ENCODE measurements at regions not wholly inside any gene's neighbourhood (a gene's known extent, or its start where the extent isn't known, plus 50 kb on each side); places are given as distances from the start of the nearest gene placed in this dataset.

GRCh38 chr6:3661390-3661789, 90.1 kb downstream of the PXDC1 start:
- no peak overlapping the region for H3K4me2 ChIP-seq
- POLR2A ChIA-PET, result no interaction called here
- H3K27ac ChIP-seq, result no peak overlapping the region
- TF ChIP-seq ZNF302 (CRISPR knock-in tag; IDR thresholded peaks at IDR 0.05), result no peak
- TF ChIP-seq, protein P1, sequence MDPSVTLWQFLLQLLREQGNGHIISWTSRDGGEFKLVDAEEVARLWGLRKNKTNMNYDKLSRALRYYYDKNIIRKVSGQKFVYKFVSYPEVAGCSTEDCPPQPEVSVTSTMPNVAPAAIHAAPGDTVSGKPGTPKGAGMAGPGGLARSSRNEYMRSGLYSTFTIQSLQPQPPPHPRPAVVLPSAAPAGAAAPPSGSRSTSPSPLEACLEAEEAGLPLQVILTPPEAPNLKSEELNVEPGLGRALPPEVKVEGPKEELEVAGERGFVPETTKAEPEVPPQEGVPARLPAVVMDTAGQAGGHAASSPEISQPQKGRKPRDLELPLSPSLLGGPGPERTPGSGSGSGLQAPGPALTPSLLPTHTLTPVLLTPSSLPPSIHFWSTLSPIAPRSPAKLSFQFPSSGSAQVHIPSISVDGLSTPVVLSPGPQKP (IDR thresholded peaks at IDR 0.05; ENCODE audit: low read depth, low read length), result no peak
- TF ChIP-seq JUN (IDR thresholded peaks at IDR 0.05), result no peak
- no peak for TF ChIP-seq HDAC2 (IDR thresholded peaks at IDR 0.05)
- no peak for TF ChIP-seq HOXA7 (CRISPR knock-in tag; IDR thresholded peaks at IDR 0.05)
- TF ChIP-seq E2F6 (IDR thresholded peaks at IDR 0.05; ENCODE audit: borderline replicate concordance, low read depth), result no peak
- H3K4me1 ChIP-seq, result peaks cover 15% of the 10 kb centered on the region
- no peak overlapping the region for H3K4me3 ChIP-seq
- WGBS (ENCODE audit: missing lambda C conversion rate), result 81% methylated on average over 12 of the region's 12 CpGs
- H3K9me3 ChIP-seq, result no peaks in the 10 kb centered on the region
- DNase-seq (ENCODE audit: low read depth in 1 of 2, low spot score in 1 of 2) (no peak), FAIRE-seq (no peak), ATAC-seq (no peak)
- CTCF ChIA-PET, result interaction anchor here (0.9 kb wide), 1 partner anchor 10 kb away, joined by 3 read pairs; no protein-coding TSS in a partner anchor

- TF ChIP-seq KDM5A (IDR thresholded peaks at IDR 0.05), result no peak
- TF ChIP-seq NR3C1 (IDR thresholded peaks at IDR 0.05), result no peak
- no peak for TF ChIP-seq HES2 (IDR thresholded peaks at IDR 0.05)
- no peak for TF ChIP-seq RCOR1 (IDR thresholded peaks at IDR 0.05; ENCODE audit: low read depth, low read length)
- TF ChIP-seq, protein P2, sequence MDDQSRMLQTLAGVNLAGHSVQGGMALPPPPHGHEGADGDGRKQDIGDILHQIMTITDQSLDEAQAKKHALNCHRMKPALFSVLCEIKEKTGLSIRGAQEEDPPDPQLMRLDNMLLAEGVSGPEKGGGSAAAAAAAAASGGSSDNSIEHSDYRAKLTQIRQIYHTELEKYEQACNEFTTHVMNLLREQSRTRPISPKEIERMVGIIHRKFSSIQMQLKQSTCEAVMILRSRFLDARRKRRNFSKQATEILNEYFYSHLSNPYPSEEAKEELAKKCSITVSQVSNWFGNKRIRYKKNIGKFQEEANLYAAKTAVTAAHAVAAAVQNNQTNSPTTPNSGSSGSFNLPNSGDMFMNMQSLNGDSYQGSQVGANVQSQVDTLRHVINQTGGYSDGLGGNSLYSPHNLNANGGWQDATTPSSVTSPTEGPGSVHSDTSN (IDR thresholded peaks at IDR 0.05), result no peak
- TF ChIP-seq ESRRA (IDR thresholded peaks at IDR 0.05; ENCODE audit: borderline replicate concordance, low read length), result no peak
- TF ChIP-seq, protein P1 (IDR thresholded peaks at IDR 0.05; ENCODE audit: low read depth, low read length), result no peak
- no peak for TF ChIP-seq USF2 (IDR thresholded peaks at IDR 0.05)
- TF ChIP-seq, protein P3, sequence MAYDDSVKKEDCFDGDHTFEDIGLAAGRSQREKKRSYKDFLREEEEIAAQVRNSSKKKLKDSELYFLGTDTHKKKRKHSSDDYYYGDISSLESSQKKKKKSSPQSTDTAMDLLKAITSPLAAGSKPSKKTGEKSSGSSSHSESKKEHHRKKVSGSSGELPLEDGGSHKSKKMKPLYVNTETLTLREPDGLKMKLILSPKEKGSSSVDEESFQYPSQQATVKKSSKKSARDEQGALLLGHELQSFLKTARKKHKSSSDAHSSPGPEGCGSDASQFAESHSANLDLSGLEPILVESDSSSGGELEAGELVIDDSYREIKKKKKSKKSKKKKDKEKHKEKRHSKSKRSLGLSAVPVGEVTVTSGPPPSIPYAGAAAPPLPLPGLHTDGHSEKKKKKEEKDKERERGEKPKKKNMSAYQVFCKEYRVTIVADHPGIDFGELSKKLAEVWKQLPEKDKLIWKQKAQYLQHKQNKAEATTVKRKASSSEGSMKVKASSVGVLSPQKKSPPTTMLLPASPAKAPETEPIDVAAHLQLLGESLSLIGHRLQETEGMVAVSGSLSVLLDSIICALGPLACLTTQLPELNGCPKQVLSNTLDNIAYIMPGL (CRISPR knock-in tag; IDR thresholded peaks at IDR 0.05; ENCODE audit: borderline replicate concordance), result no peak
- no peak for TF ChIP-seq FOSL2 (IDR thresholded peaks at IDR 0.05)
- TF ChIP-seq FOSL2 (CRISPR knock-in tag; IDR thresholded peaks at IDR 0.05), result no peak
- TF ChIP-seq E2F6 (IDR thresholded peaks at IDR 0.05; ENCODE audit: borderline replicate concordance, low read depth), result no peak
- no peak for TF ChIP-seq RFX5 (IDR thresholded peaks at IDR 0.05)
- TF ChIP-seq, protein P4, sequence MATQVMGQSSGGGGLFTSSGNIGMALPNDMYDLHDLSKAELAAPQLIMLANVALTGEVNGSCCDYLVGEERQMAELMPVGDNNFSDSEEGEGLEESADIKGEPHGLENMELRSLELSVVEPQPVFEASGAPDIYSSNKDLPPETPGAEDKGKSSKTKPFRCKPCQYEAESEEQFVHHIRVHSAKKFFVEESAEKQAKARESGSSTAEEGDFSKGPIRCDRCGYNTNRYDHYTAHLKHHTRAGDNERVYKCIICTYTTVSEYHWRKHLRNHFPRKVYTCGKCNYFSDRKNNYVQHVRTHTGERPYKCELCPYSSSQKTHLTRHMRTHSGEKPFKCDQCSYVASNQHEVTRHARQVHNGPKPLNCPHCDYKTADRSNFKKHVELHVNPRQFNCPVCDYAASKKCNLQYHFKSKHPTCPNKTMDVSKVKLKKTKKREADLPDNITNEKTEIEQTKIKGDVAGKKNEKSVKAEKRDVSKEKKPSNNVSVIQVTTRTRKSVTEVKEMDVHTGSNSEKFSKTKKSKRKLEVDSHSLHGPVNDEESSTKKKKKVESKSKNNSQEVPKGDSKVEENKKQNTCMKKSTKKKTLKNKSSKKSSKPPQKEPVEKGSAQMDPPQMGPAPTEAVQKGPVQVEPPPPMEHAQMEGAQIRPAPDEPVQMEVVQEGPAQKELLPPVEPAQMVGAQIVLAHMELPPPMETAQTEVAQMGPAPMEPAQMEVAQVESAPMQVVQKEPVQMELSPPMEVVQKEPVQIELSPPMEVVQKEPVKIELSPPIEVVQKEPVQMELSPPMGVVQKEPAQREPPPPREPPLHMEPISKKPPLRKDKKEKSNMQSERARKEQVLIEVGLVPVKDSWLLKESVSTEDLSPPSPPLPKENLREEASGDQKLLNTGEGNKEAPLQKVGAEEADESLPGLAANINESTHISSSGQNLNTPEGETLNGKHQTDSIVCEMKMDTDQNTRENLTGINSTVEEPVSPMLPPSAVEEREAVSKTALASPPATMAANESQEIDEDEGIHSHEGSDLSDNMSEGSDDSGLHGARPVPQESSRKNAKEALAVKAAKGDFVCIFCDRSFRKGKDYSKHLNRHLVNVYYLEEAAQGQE (IDR thresholded peaks at IDR 0.05), result no peak
- no peak for TF ChIP-seq CEBPB (IDR thresholded peaks at IDR 0.05)
- TF ChIP-seq, protein P5, sequence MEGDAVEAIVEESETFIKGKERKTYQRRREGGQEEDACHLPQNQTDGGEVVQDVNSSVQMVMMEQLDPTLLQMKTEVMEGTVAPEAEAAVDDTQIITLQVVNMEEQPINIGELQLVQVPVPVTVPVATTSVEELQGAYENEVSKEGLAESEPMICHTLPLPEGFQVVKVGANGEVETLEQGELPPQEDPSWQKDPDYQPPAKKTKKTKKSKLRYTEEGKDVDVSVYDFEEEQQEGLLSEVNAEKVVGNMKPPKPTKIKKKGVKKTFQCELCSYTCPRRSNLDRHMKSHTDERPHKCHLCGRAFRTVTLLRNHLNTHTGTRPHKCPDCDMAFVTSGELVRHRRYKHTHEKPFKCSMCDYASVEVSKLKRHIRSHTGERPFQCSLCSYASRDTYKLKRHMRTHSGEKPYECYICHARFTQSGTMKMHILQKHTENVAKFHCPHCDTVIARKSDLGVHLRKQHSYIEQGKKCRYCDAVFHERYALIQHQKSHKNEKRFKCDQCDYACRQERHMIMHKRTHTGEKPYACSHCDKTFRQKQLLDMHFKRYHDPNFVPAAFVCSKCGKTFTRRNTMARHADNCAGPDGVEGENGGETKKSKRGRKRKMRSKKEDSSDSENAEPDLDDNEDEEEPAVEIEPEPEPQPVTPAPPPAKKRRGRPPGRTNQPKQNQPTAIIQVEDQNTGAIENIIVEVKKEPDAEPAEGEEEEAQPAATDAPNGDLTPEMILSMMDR (IDR thresholded peaks at IDR 0.05), result no peak
- TF ChIP-seq SREBF2 (IDR thresholded peaks at IDR 0.05), result no peak
- no peak for TF ChIP-seq ATOH8 (CRISPR knock-in tag; IDR thresholded peaks at IDR 0.05; ENCODE audit: low read depth)
- FAIRE-seq (no peak), DNase-seq (ENCODE audit: low read depth in 1 of 2, low spot score in 1 of 2) (no peak), ATAC-seq (no peak)
- WGBS (ENCODE audit: missing lambda C conversion rate), result 78% methylated on average over 8 of the region's 8 CpGs
- Histone ChIP-seq H3K4me2 (no peak overlapping the region), H3K4me3 (no peak overlapping the region), H3K9me3 (no peaks in the 10 kb centered on the region), H3K27ac (no peak overlapping the region), H3K4me1 (peaks cover 13% of the 10 kb centered on the region)
- CTCF ChIA-PET, result interaction anchor here (1.0 to 1.2 kb wide), 3 partner anchors 9 to 11 kb away, joined by 3 read pairs; no protein-coding TSS in a partner anchor
- POLR2A ChIA-PET, result no interaction called here
These were observed 91.0 kb downstream of the PXDC1 start for GRCh38 chr6:3660473-3660872.
